Thoracic aorta (tissue), 2 donors: ENCODE measurements at regions not wholly inside any gene's neighbourhood (a gene's known extent, or its start where the extent isn't known, plus 50 kb on each side); places are given as distances from the start of the nearest gene placed in this dataset.
A peak's percentile ranks its signal among the peaks of the same experiment; 100 is the strongest.

Source experiments
- ATAC-seq: fragments of 150-250 bp; one replicate; pipeline ENCODE4 v1.8.0; 2017; ENCODE audit warnings: low read depth; ENCODE audit not compliant: insufficient number of reproducible peaks, low FRiP score
- DNase-seq: peaks from one replicate; pipeline ENCODE4 v3.0.0-alpha.2; 2020; ENCODE audit warnings: low spot score
- H3K27ac ChIP-seq, 2 donors: fragments of 200-600 bp; sonication (generic); 1 replicate in 1 of 2; 2 replicates in 1 of 2; pipeline ENCODE4 v1.5.1; 2016; ENCODE audit warnings: mild to moderate bottlenecking in 2 of 2, moderate library complexity in 2 of 2
- H3K27me3 ChIP-seq: fragments of 200-600 bp; sonication (generic); replicated peaks from 2 replicates; pipeline ENCODE4 v1.6.0; 2016; ENCODE audit warnings: mild to moderate bottlenecking; ENCODE audit not compliant: insufficient read depth
- H3K36me3 ChIP-seq: fragments of 200-600 bp; sonication (generic); one replicate; pipeline ENCODE4 v1.5.1; 2016
- H3K4me1 ChIP-seq, 2 donors: fragments of 200-600 bp; sonication (generic); 1 replicate in 1 of 2; 2 replicates in 1 of 2; pipeline versions ENCODE4 v1.5.1 to v1.6.0; 2016; ENCODE audit warnings: low read depth in 2 of 2, mild to moderate bottlenecking in 1 of 2; ENCODE audit not compliant: control insufficient read depth in 1 of 2
- H3K4me3 ChIP-seq: fragments of 200-600 bp; sonication (generic); 2 replicates; pipeline ENCODE4 v1.5.1; 2016; ENCODE audit warnings: mild to moderate bottlenecking
- H3K9me3 ChIP-seq: fragments of 200-600 bp; sonication (generic); 2 replicates; pipeline ENCODE4 v1.5.1; 2016
- CTCF ChIP-seq: fragments of 200-600 bp; sonication (generic); IDR thresholded peaks from one replicate; pipeline ENCODE4 v1.5.1; 2019; ENCODE audit warnings: antibody characterized with exemption

- no peak for TF ChIP-seq CTCF
- ATAC-seq, result no peak
- DNase-seq, result no peak
Measured at GRCh38 chr13:97145057-97145456, 77.1 kb upstream of the MBNL2 start.

GRCh38 chr13:97148894-97149293 lies 73.2 kb upstream of the MBNL2 start:
- Histone ChIP-seq H3K4me3 (peak overlapping the region; percentile 5), H3K27me3 (no peaks in the 10 kb centered on the region), H3K4me1 (peaks cover 0 to 13% of the 10 kb centered on the region in 2 donors), H3K27ac (no peak overlapping the region), H3K36me3 (no peaks in the 10 kb centered on the region), H3K9me3 (no peaks in the 10 kb centered on the region)
- ATAC-seq, result no peak
- TF ChIP-seq CTCF, result no peak
- DNase-seq, result no peak

More at GRCh38 chr13:97145057-97145456, 77.1 kb upstream of the MBNL2 start:
- Histone ChIP-seq H3K27me3 (no peaks in the 10 kb centered on the region), H3K4me3 (no peak overlapping the region), H3K9me3 (no peaks in the 10 kb centered on the region), H3K27ac (no peak overlapping the region), H3K4me1 (peaks cover 7 to 24% of the 10 kb centered on the region in 2 donors), H3K36me3 (no peaks in the 10 kb centered on the region)

GRCh38 chr13:97160421-97160820 lies 61.7 kb upstream of the MBNL2 start:
- DNase-seq (no peak), ATAC-seq (no peak)
- no peaks in the 10 kb centered on the region for H3K27me3 ChIP-seq
- H3K4me3 ChIP-seq, result no peak overlapping the region
- H3K9me3 ChIP-seq, result no peaks in the 10 kb centered on the region
- H3K4me1 ChIP-seq, result no peaks in the 10 kb centered on the region
- no peak for TF ChIP-seq CTCF
- no peaks in the 10 kb centered on the region for H3K36me3 ChIP-seq
- no peak overlapping the region for H3K27ac ChIP-seq

- Histone ChIP-seq H3K27me3 (no peaks in the 10 kb centered on the region), H3K27ac (no peak overlapping the region), H3K9me3 (no peaks in the 10 kb centered on the region), H3K4me1 (no peaks in the 10 kb centered on the region), H3K4me3 (no peak overlapping the region), H3K36me3 (no peaks in the 10 kb centered on the region)
- ATAC-seq, result no peak
- TF ChIP-seq CTCF, result no peak
- no peak for DNase-seq
Measured at GRCh38 chr13:97161582-97162231, 60.4 kb upstream of the MBNL2 start.

- no peaks in the 10 kb centered on the region for H3K36me3 ChIP-seq
- no peaks in the 10 kb centered on the region for H3K9me3 ChIP-seq
- H3K27me3 ChIP-seq, result no peaks in the 10 kb centered on the region
- no peak for DNase-seq
- H3K27ac ChIP-seq, result no peak overlapping the region
- no peak for ATAC-seq
- H3K4me1 ChIP-seq, result no peaks in the 10 kb centered on the region
- no peak overlapping the region for H3K4me3 ChIP-seq
- TF ChIP-seq CTCF, result no peak
Measured at GRCh38 chr13:97165502-97166425, 56.4 kb upstream of the MBNL2 start.
